ENCODE measurements at regions not wholly inside any gene's neighbourhood (a gene's known extent, or its start where the extent isn't known, plus 50 kb on each side); places are given as distances from the start of the nearest gene placed in this dataset.

DNA sequence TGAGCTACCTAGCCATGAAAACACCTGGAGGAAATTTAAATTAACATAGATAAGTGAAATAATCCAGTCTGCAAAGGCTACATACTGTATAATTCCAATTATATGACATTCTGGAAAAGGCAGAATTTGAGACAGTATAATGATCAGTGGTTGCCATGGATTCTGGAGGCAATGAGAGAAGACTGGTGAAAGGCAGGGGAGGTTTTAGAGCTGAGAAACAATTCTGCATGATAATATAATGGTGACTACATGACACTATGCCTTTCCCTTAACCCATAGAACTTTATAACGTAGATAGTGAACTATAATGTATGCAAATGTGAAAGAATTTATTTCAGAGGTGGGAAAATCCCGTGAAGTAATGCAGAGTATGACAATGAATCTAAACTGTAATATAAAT is 749.3 kb downstream of the TRIB2 start:
- Histone ChIP-seq H3K9me3 (ENCODE audit: low read depth) (no peaks in the 10 kb centered on the region), H3K4me3 (no peak overlapping the region)
- DNase-seq (ENCODE audit: low read depth in 1 of 2, low spot score in 1 of 2), result no peak

DNA sequence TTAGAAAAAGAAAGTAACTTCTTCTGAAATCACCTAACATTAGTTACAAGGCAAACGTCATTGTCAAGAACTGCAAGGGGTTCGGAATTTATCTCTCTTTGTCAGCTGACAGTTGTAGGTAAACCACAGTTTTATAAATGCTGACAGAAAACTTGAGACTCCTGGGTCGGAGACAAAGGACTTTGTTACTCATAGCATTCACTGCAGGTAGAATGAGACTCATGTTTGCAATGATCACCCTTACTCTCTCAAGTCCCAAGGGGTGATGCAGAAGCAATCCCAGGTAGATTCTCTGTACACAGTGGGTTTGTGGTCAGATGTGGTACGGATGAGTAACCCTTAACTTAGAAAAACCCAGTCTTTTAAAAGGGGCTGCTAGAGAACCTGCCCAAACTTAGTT is 757.8 kb downstream of the TRIB2 start:
- no peaks in the 10 kb centered on the region for H3K9me3 ChIP-seq (ENCODE audit: low read depth)

More for the DNA sequence above, 749.3 kb downstream of the TRIB2 start:
- TF ChIP-seq, protein P1, sequence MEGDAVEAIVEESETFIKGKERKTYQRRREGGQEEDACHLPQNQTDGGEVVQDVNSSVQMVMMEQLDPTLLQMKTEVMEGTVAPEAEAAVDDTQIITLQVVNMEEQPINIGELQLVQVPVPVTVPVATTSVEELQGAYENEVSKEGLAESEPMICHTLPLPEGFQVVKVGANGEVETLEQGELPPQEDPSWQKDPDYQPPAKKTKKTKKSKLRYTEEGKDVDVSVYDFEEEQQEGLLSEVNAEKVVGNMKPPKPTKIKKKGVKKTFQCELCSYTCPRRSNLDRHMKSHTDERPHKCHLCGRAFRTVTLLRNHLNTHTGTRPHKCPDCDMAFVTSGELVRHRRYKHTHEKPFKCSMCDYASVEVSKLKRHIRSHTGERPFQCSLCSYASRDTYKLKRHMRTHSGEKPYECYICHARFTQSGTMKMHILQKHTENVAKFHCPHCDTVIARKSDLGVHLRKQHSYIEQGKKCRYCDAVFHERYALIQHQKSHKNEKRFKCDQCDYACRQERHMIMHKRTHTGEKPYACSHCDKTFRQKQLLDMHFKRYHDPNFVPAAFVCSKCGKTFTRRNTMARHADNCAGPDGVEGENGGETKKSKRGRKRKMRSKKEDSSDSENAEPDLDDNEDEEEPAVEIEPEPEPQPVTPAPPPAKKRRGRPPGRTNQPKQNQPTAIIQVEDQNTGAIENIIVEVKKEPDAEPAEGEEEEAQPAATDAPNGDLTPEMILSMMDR (IDR thresholded peaks at IDR 0.05; ENCODE audit: low read depth, low read length), result no peak
- no peaks in the 10 kb centered on the region for H3K27me3 ChIP-seq
- H3K36me3 ChIP-seq, result no peaks in the 10 kb centered on the region
- no peaks in the 10 kb centered on the region for H3K4me1 ChIP-seq (ENCODE audit: low read depth)
- no peak overlapping the region for H3K27ac ChIP-seq

DNA sequence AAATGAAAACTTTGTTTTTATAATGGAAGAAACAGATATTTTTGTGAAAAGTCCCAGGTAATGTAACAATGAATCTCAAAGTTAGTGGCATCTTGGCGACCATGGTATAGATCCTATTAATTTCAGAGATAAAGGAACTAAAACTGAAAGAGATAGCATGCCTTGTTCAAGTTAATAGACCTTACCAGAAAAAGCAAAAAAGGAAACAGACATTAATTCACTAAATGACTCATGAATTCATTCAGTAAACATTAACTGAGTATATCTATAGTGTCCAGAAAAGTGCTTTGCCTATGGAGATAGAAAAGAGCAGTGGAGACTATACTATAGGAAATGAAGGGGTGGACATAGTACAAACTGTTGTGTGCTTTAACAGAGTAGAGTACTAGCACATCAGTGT is 763.3 kb downstream of the TRIB2 start:
- Histone ChIP-seq H3K27me3 (no peaks in the 10 kb centered on the region), H3K9me3 (ENCODE audit: low read depth) (no peaks in the 10 kb centered on the region), H3K4me3 (no peak overlapping the region), H3K36me3 (no peaks in the 10 kb centered on the region), H3K27ac (no peak overlapping the region), H3K4me1 (ENCODE audit: low read depth) (no peaks in the 10 kb centered on the region)
- TF ChIP-seq, protein P1 (IDR thresholded peaks at IDR 0.05; ENCODE audit: low read depth, low read length), result no peak
- no peak for DNase-seq (ENCODE audit: low read depth in 1 of 2, low spot score in 1 of 2)

More for the DNA sequence above, 757.8 kb downstream of the TRIB2 start:
- H3K27me3 ChIP-seq, result no peaks in the 10 kb centered on the region
- no peaks in the 10 kb centered on the region for H3K36me3 ChIP-seq
- no peak overlapping the region for H3K27ac ChIP-seq
- no peaks in the 10 kb centered on the region for H3K4me1 ChIP-seq (ENCODE audit: low read depth)
- TF ChIP-seq, protein P1 (IDR thresholded peaks at IDR 0.05; ENCODE audit: low read depth, low read length), result no peak
- no peak overlapping the region for H3K4me3 ChIP-seq
- no peak for DNase-seq (ENCODE audit: low read depth in 1 of 2, low spot score in 1 of 2)

DNA sequence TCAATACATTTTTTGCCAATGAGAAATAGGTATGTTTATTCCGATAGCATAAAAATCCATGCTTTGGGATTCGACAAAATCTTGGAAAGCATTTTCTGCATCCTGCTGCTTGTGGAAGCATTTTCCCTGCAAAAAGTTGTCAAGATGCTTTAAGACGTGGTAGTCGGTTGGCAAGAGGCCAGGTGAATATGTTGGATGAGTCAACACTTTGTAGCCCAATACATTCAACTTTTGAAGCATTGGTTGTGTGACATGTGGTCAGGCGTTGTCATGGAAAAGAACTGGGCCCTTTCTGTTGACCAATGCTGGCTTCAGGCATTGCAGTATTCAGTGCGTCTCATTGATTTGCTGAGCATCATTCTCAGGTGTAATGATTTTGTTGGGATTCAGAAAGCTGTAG is 764.5 kb downstream of the TRIB2 start:
- Histone ChIP-seq H3K4me1 (ENCODE audit: low read depth) (no peaks in the 10 kb centered on the region), H3K4me3 (no peak overlapping the region), H3K36me3 (no peaks in the 10 kb centered on the region), H3K27ac (no peak overlapping the region), H3K27me3 (no peaks in the 10 kb centered on the region), H3K9me3 (ENCODE audit: low read depth) (no peaks in the 10 kb centered on the region)
- DNase-seq (ENCODE audit: low read depth in 1 of 2, low spot score in 1 of 2), result no peak
- TF ChIP-seq, protein P1 (IDR thresholded peaks at IDR 0.05; ENCODE audit: low read depth, low read length), result no peak

DNA sequence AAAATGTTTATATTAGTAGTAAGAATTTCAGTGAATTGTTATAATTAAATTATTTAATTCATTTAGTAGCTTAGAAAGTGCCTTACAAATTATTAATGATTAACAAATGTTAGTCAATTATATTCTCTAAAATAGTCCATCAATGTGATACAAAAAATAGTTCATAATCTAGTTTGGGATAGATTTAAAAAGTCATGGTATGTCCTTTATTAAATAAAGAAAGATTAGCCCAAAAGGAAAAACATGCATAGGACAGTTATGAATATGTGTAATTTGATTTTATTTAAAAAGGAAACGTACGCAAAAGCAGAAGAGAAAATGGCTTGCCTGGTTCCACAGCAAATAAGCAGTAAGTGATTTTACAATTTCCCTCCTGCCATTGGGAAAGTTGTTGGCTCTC is 768.5 kb downstream of the TRIB2 start:
- H3K4me3 ChIP-seq, result no peak overlapping the region
- TF ChIP-seq, protein P1 (IDR thresholded peaks at IDR 0.05; ENCODE audit: low read depth, low read length), result no peak
- H3K9me3 ChIP-seq (ENCODE audit: low read depth), result no peaks in the 10 kb centered on the region
- H3K27me3 ChIP-seq, result no peaks in the 10 kb centered on the region
- no peaks in the 10 kb centered on the region for H3K4me1 ChIP-seq (ENCODE audit: low read depth)
- H3K27ac ChIP-seq, result no peak overlapping the region
- H3K36me3 ChIP-seq, result no peaks in the 10 kb centered on the region
- no peak for DNase-seq (ENCODE audit: low read depth in 1 of 2, low spot score in 1 of 2)

DNA sequence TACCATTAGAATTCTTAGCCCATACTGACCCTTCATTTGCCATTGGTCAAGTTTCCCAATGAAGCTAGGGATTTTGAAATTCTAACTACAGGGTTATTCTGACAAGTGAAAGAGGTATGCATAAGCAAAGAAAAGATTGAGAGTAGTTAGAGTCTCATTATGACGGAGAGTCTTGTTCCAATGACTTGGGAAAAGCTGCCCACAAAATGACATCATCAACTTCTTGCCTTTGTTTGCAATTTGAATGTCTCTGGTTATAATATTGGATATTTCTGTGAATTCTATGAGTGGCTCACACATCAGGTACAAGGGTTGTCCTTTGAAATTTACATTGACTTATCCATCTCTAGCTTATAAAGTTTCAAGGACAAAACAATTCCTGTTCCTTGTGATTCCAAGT is 772.2 kb downstream of the TRIB2 start:
- Histone ChIP-seq H3K36me3 (no peaks in the 10 kb centered on the region), H3K4me3 (no peak overlapping the region), H3K27me3 (no peaks in the 10 kb centered on the region), H3K9me3 (ENCODE audit: low read depth) (no peaks in the 10 kb centered on the region), H3K27ac (no peak overlapping the region), H3K4me1 (ENCODE audit: low read depth) (no peaks in the 10 kb centered on the region)
- TF ChIP-seq, protein P1 (IDR thresholded peaks at IDR 0.05; ENCODE audit: low read depth, low read length), result no peak
- no peak for DNase-seq (ENCODE audit: low read depth in 1 of 2, low spot score in 1 of 2)

All from cardiac muscle cell (in vitro differentiated cells and primary cell).